Ascending aorta (tissue), 2 donors: ENCODE measurements at regions not wholly inside any gene's neighbourhood (a gene's known extent, or its start where the extent isn't known, plus 50 kb on each side); places are given as distances from the start of the nearest gene placed in this dataset.

Experiments used
- DNase-seq, 2 donors: peaks; one replicate each; pipeline ENCODE4 v3.0.0-alpha.2; 2019; ENCODE audit warnings: low spot score in 2 of 2
- H3K27ac ChIP-seq, 2 donors: fragments of 200-600 bp; sonication (generic); one replicate each; pipeline ENCODE4 v1.5.1; 2016 to 2017; ENCODE audit warnings: mild to moderate bottlenecking in 1 of 2
- H3K27me3 ChIP-seq: fragments of 200-600 bp; sonication (generic); one replicate; pipeline ENCODE4 v1.5.1; 2017
- H3K36me3 ChIP-seq, 2 donors: fragments of 200-600 bp; sonication (generic); one replicate each; pipeline ENCODE4 v1.5.1; 2016
- H3K4me1 ChIP-seq, 2 donors: fragments of 200-600 bp; sonication (generic); one replicate each; pipeline ENCODE4 v1.5.1; 2016 to 2017; ENCODE audit warnings: mild to moderate bottlenecking in 1 of 2
- H3K4me3 ChIP-seq, 2 donors: fragments of 200-600 bp; sonication (generic); one replicate each; pipeline ENCODE4 v1.5.1; 2016 to 2017; ENCODE audit warnings: mild to moderate bottlenecking in 1 of 2
- H3K9me3 ChIP-seq, 2 donors: fragments of 200-600 bp; sonication (generic); one replicate each; pipeline ENCODE4 v1.5.1; 2016
- intact Hi-C: fragments of 100-400 bp; cut with DNase I; formaldehyde crosslinking; loops from one replicate; pipeline ENCODE4 v1.15.1; 2023
- TF ChIP-seq, protein P1 (sequence below), 3 experiments: fragments of 200-600 bp in 2 of 3; fragments of 450-650 bp in 1 of 3; sonication (generic) in 2 of 3; IDR thresholded peaks; one replicate each; pipeline ENCODE4 v1.5.1; 2016 to 2019; ENCODE audit warnings: antibody characterized with exemption in 3 of 3, mild to moderate bottlenecking in 1 of 3, moderate library complexity in 1 of 3

GRCh38 chr6:102438171-102438570 is 1044.7 kb downstream of the GRIK2 start:
- TF ChIP-seq, protein P1, sequence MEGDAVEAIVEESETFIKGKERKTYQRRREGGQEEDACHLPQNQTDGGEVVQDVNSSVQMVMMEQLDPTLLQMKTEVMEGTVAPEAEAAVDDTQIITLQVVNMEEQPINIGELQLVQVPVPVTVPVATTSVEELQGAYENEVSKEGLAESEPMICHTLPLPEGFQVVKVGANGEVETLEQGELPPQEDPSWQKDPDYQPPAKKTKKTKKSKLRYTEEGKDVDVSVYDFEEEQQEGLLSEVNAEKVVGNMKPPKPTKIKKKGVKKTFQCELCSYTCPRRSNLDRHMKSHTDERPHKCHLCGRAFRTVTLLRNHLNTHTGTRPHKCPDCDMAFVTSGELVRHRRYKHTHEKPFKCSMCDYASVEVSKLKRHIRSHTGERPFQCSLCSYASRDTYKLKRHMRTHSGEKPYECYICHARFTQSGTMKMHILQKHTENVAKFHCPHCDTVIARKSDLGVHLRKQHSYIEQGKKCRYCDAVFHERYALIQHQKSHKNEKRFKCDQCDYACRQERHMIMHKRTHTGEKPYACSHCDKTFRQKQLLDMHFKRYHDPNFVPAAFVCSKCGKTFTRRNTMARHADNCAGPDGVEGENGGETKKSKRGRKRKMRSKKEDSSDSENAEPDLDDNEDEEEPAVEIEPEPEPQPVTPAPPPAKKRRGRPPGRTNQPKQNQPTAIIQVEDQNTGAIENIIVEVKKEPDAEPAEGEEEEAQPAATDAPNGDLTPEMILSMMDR (IDR thresholded peaks at IDR 0.05), result no peak
- no peak for DNase-seq
- intact Hi-C loops, result no loop called here
- no peaks in the 10 kb centered on the region for H3K36me3 ChIP-seq
- H3K9me3 ChIP-seq, result no peaks in the 10 kb centered on the region
- H3K4me1 ChIP-seq, result no peaks in the 10 kb centered on the region
- H3K4me3 ChIP-seq, result no peak overlapping the region
- no peaks in the 10 kb centered on the region for H3K27me3 ChIP-seq
- no peak overlapping the region for H3K27ac ChIP-seq

DNA sequence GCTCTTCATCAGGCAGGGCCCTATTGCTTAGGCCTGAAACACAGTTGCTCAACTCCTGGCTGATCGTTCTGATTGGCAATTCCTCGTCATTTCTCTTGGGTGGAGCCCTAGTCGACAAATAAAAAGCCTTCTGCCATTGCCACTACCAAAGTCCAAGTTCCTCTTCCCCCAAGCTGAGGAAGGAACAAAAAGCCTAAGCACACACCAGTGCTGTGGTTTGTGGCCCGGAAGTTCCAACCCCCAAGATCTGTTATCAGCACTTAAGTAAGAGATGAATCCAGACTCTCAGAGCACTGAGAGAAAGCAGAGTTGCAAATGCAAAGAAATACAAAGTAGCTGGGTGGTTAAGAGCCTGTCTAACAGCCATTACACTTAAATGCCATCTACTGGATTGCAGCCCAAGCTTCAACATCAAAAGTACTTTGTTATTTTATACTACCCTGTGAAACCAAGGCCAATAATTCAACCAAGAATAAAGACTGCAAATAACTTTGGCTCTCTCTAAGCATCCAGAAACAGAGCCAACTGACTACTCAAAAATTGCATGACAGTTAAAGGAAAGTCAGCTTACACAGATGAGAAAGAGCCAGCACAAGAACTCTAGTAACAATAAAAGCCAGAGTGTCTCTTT is 1024.0 kb downstream of the GRIK2 start:
- no peaks in the 10 kb centered on the region for H3K9me3 ChIP-seq
- no peaks in the 10 kb centered on the region for H3K36me3 ChIP-seq
- intact Hi-C loops, result no loop called here
- no peaks in the 10 kb centered on the region for H3K27me3 ChIP-seq
- H3K4me1 ChIP-seq, result no peaks in the 10 kb centered on the region
- TF ChIP-seq, protein P1 (IDR thresholded peaks at IDR 0.05), result no peak
- no peak for DNase-seq
- H3K27ac ChIP-seq, result no peak overlapping the region
- H3K4me3 ChIP-seq, result no peak overlapping the region

GRCh38 chr6:102415891-102416290 is 1022.4 kb downstream of the GRIK2 start:
- intact Hi-C loops, result no loop called here
- no peaks in the 10 kb centered on the region for H3K27me3 ChIP-seq
- TF ChIP-seq, protein P1 (IDR thresholded peaks at IDR 0.05), result no peak

GRCh38 chr6:102411796-102412195 is 1018.3 kb downstream of the GRIK2 start:
- no peaks in the 10 kb centered on the region for H3K27me3 ChIP-seq
- H3K9me3 ChIP-seq, result no peaks in the 10 kb centered on the region
- TF ChIP-seq, protein P1 (IDR thresholded peaks at IDR 0.05), result no peak
- H3K4me3 ChIP-seq, result no peak overlapping the region
- H3K27ac ChIP-seq, result no peak overlapping the region
- DNase-seq, result no peak
- no peaks in the 10 kb centered on the region for H3K4me1 ChIP-seq
- no peaks in the 10 kb centered on the region for H3K36me3 ChIP-seq
- intact Hi-C loops, result no loop called here

More at GRCh38 chr6:102415891-102416290, 1022.4 kb downstream of the GRIK2 start:
- no peak for DNase-seq
- no peak overlapping the region for H3K27ac ChIP-seq
- H3K4me1 ChIP-seq, result no peaks in the 10 kb centered on the region
- no peaks in the 10 kb centered on the region for H3K9me3 ChIP-seq
- no peaks in the 10 kb centered on the region for H3K36me3 ChIP-seq
- H3K4me3 ChIP-seq, result no peak overlapping the region

- Histone ChIP-seq H3K36me3 (no peaks in the 10 kb centered on the region), H3K9me3 (no peaks in the 10 kb centered on the region), H3K4me3 (no peak overlapping the region), H3K4me1 (no peaks in the 10 kb centered on the region), H3K27me3 (no peaks in the 10 kb centered on the region), H3K27ac (no peak overlapping the region)
- no peak for DNase-seq
- intact Hi-C loops, result no loop called here
- TF ChIP-seq, protein P1 (IDR thresholded peaks at IDR 0.05), result no peak
Measured at GRCh38 chr6:102407886-102408741, 1014.6 kb downstream of the GRIK2 start.
